ENCODE measurements at regions not wholly inside any gene's neighbourhood (a gene's known extent, or its start where the extent isn't known, plus 50 kb on each side); places are given as distances from the start of the nearest gene placed in this dataset.
A peak's percentile ranks its signal among the peaks of the same experiment; 100 is the strongest.
"Not testable (repeated sequence)": the region's sequence is repeated elsewhere in the genome, so short reads cannot be mapped to it uniquely, and the experiment has no call there.

DNA sequence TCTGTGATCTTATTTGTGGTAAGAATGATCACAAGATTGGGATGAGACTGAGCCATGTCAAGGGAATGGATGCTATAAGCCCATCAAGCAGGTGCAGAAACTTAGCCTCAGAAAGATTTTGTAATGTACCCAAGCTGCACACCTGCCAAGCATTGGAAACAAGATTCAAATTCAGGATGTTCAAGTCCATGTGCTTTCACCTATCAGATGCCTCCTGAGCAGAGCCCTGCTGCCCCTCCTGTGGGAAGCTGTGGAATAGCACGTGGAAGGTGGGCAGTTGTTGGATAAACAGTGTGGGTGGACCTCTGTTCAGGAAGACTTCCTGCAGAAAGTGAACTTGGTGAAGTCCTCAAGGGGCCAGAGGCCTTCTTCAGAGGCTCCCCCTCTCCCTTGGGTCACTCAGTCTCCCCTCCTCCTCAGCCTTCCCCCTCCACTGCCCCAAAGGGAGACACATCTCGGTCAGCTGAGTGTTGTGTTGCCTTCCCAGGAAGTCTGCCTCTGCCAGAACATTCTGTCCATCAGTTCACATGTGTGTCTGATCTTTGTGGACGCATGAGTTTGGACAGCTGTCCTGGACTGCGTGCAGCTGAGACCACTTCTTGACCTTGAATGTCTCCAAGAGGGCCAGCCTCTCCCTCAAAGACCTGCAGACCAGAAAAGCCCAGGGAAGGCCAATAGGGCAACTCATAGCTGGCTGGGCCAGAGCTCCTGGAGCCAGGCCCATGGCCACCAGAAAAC, 186.1 kb downstream of the INHBB start:
- no peak for DNase-seq (ENCODE audit: low spot score)

DNA sequence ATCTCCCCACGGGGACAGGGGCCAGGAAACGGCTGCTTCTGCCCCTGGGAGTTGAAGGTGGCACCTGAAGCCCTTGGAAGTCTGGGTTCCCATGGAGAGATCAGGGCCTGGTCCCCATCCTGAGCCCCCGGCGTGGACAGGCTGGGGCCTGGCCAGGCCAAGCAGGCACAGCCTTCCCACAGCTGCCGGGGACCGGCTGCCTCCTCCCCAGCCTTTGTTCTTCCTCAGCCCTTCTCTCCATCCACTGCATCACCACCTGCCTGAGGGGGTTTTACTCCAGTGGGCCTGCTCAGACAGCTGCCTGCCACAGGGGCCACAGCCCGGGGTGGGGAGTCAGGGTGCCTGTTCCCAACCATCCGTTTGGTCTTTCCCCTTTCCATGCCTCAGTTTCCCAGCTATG, 187.7 kb downstream of the INHBB start:
- no peak for DNase-seq (ENCODE audit: low spot score)

DNA sequence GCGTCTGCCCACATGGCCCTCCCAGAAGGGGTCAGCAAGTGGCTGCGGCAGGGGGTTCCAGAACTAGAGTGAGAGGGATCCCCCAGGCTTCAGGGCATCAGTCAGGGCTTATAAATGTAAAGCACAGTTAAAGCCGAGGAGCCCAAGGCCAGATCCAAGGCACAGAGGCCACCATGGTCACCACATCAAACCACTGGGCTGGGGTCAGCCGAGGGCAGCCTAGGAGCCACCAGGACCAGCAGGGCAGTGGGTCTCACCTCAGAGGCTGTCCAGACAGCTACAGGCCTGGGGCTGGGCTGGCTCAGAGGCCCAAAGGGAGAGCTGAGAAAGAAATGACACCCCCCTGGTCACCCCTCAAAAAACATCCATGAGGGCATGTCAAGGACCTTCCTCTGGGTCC, 188.5 kb downstream of the INHBB start:
- DNase-seq (ENCODE audit: low spot score) = no peak

DNA sequence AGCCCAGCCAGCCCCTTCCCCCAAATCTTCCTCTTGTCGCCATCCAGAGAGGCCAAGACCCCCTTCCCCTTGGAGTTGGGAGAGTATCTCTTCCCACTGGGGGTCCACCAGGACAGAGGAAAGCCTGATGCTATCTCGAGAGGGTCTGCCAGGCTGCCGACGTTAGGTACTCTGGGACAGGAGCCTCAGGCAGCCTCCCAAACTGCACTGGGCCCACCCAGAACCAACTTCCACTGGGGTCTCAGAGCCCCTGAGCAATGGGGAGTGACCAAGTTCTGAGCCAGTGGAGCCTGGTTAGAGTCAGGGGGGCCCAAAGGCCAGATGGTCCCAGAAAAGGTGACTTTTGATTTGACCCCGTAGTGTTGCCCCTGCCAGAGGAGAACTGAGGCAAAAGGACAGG, 189.1 kb downstream of the INHBB start:
- no peak for DNase-seq (ENCODE audit: low spot score)

DNA sequence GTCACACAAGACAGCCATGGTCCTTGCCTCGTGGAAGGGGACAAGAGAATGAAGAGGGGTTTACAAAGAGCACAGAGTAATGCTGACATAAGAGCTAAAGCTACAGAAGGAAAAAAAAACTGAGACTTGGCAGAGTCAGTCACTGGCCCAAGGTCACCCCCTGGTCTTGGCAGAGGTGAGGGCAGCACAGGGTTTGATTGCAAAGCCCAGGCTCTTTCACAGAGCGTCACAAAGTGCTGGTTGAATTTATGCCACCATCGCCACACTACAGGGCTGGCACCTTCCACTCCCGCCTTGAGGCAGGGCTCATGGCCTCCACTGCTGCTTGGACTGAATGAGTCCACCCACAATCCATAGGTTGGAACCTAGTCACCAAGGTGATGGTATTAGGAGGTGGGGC, 190.2 kb downstream of the INHBB start:
- DNase-seq (ENCODE audit: low spot score) = no peak

DNA sequence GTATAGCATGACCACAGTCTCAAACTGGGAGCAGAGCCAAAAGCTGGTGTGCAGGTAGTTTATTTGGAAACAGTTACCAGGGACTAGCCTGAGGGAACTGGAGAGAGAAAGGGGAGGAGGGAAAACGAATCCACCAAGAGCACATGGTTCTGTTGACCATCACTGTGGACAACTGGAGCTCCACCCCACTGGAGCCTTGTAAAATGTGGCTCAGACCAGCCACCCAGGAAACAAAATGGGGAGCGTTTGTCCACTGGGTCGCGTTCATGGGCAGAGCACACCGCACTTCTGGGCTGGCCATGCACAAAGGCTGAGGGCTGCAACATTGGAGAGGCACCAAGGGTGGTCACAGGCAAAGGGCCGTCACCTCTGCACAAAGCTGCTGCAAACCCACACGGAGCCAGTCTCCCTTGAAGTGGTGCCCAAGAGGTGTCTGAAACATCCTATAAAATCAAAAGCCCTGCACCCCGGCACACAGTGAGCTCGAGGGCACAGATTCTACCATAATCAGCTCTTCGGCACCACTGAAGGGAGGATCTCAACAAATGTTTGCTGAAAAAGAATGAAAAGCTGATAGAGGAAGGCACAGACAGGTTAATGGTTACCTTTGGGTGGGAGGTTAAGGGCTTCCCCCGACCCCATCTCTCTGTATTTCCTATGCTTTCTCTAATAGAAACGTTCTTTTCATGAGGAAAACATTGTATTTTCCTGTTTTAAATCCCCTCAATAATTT, 192.9 kb downstream of the INHBB start:
- no peak for DNase-seq (ENCODE audit: low spot score)

DNA sequence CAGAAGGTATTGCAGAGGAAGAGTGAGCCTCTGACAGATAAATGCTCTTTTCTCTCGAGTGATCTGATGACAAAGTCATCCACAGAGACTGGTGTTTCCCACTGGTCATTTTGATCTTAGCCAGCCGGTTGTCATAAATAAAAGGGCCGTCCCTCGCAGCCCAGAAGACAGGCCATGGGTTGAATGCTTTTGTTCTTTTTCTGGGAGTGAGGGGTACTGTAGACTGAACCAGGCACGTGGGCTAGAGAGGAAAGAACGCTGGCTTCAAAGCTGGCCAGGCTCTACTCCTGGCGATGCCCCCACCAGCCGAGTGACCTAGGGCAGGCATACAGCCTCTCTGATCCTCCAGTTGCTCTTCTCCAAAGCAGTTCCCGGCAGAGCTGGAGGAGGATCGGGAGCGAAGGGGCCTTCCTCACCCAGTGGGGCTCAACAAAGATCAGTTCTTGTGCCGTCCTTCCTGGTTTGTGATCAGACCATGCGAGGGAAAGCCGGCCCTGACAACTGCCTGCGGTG, 193.5 kb downstream of the INHBB start:
- DNase-seq (ENCODE audit: low spot score) = no peak

DNA sequence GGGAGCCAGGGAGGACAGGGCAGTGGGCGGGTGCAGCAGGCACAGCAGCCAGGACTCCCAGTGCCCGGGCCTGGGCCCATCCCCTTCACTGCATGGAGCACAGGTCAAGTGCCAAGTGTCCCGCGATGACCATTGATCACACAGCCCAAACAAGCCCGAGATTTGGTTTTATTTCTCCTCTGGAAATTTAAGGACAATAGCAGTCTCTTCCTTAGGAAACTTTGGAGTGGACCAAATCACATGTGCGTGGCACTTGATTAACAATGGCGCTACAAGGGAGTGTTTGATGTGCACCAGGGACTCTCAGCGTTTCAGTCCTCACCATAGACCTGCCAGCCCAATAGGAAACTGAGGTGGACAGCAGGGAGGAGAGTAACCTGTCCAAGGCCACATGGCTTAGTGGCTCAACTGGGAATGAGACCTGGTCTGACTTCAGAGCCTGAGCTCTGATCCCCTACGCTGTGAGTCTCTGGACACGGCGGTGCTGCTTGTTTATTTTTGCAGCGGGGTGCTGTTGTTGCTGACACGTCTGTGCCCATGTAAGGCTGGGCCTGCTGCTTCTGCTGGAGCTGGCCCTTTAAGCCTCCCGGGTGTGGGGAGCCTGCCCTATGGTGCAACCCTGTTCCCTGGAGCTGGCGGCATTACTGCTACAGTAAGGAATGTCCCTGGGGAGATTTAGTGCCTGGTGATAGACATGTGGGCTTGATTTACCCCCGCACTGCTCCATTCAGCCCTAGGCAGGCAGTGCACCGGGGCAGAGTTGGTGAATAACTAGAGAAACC, 194.2 kb downstream of the INHBB start:
- peak; percentile 96 for DNase-seq (ENCODE audit: low spot score)

DNA sequence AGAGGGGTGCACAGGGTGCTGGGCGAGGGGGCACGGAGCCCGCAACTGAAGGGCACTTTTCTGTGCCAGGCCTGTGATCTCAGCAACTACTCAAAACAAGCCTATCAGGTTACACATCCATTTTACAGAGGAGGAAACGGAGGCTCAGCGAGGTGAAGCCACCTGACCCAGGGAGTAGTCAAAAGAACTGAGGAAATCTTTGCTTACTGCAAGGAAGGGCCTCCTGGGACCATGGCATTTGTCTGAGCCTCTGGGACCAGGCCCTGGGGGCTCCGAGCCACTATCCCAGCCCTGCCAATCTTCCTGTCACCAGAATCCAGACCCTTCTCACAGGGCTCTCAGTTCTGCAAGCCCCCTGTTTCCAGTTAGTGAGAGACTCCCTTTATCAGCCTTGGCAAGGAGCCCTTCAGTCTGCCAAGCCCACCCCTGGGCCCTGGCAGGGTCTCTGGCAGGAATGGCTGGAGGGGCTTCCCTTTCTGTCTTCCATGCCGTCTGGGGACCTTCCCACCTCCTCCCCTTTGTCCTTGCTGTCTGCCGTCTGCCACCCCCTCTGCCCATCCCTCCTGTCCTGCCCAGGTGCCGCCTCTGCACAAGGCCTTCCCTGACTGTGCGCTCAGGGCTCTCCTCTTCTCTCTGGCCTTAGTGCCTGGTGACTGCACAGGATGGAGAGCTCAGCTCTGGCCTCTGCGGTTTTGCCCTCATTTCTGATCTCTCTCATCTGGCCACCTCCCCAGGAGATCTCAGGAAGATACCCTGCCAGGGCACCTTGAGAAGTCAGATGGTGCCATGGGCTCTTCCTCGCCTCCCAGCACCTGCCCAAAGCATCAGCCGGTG, 194.7 kb upstream of the GLI2 start:
- no peak for DNase-seq (ENCODE audit: low spot score)

DNA sequence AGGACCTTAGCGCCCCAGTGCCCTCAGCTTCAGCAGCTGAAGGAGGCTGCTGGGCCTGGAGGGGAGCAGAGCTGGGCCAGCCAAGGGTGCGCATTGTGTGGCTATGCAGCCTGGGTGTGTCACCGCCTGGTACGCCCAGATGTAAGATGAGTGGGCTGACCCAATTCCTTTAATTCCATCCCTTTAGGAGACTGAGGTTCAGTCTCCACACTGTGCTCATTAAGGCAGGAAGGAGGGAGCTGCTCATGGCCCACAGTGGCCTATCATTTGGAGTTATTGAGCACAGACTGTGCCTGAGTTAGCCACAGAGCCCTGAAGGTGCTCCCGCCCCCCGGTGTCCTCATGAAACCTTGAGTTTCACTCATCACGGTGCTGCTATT, 194.1 kb upstream of the GLI2 start:
- peak; percentile 53 for DNase-seq (ENCODE audit: low spot score)

DNA sequence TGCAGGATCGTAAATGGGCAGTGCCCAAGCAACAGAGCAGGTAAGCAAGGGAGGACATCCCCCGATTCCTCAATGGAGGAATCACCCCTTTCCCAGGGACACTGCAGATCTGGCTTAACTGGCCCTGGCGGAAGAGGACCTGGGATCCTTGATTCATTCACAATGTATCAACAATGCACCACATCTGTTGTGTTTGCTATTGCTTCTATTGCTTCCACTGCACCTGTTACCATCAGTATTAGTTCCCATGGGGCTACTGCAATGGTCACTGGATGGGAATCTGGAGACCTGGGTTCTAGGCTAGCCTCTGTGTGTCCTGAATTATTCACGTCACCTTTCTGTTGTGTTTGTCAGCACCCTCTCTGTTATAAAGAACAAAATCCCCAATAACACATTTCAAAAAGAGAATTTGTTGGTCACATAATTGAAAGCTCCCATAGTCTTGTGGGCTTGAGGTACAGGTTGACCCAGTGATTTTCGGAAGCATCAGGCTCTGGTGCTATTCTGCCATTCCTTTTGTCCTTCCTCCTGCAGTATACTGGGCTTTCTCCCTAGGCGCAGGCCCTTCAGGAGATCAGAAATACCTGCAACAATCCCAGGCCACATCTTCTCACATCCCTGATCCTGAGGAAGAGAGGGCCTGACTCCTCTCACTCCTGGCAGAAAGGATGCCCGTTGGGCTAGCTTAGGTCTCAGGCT, 193.5 kb upstream of the GLI2 start:
- DNase-seq (ENCODE audit: low spot score) = no peak

DNA sequence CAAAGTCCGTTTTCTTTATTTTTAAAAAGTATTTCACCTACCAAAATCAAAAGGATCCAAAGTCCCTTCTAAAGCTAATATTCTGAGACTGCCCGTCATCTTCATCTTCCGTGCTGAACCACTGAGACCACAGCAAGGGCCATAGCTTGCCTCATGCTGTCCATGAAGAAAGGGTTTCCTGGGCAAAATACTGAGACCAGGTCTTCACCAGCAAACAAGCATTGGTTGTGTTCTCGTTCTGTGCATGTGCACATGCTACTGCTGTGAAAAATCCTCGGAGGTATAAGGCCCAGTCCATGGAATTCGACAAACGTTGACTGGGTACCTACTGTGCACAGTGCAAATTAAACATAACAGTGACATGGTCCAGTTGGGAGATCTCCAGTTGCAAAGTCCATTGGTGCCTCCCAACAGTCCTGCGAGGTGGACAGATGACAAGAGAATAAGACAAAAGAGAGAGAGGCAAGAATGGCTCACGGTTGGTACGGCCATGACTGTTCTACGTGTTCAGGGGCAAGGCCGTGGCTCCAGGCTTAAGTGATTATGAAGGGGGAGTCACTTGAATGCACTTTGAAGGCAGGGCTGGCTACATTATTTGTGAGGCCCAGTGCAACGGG, 192.6 kb upstream of the GLI2 start:
- DNase-seq (ENCODE audit: low spot score) = no peak

DNA sequence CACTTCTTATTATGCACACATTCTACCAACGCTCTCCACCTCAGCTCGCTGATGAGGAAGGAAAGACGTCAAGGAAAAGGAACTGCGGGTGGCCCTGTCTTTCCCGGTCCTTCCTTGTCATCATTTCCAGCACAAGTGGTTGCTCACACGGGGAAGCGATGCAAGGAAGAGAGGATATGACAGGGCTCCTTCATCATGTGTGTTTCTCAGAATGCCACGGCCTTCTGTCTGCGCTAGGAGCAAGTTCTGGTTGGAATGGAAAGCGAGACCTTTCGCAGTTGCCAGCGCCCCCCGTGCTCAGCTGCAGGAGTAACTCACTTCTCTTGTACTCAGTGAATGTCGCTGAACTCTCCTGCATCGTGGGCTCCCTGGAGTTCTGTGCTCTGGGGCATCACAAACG, 191.8 kb upstream of the GLI2 start:
- DNase-seq (ENCODE audit: low spot score) = no peak

DNA sequence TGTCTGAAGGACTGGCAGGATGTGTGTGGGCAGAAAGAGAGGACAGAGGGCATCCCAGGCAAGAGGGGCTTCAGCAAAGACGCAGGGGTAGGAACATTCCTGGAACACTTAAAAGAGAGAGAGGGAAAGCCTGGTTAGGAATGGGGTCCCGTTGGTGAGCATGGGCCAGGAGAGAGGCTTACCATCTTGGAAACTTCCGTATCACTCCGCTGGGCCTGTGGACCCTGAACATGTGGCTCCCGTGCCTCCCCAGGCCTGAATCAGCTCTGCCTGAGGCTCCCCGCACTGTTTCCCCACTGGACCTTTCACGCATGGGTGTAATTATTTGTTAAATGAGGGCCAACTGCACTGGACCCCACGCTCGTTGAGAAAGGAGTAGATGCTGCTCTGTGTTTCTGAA, 191.1 kb upstream of the GLI2 start:
- DNase-seq (ENCODE audit: low spot score) = no peak

DNA sequence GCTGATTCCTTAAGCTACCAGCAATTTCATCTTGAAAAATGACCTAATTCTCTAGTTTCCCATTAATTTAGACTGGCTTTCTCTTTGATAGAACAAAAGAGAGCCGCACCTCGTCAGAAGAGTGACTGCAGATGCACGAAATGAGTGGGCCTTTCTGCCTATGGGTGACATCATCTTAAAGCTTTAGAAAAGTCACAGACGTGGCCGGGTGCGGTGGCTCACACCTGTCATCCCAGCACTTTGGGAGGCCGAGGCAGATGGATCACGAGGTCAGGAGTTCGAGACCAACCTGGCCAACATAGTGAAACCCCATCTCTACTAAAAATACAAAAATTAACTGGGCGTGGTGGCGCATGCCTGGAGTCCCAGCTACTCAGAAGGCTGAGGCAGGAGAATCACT, 190.7 kb upstream of the GLI2 start:
- DNase-seq (ENCODE audit: low spot score) = not testable (repeated sequence)

DNA sequence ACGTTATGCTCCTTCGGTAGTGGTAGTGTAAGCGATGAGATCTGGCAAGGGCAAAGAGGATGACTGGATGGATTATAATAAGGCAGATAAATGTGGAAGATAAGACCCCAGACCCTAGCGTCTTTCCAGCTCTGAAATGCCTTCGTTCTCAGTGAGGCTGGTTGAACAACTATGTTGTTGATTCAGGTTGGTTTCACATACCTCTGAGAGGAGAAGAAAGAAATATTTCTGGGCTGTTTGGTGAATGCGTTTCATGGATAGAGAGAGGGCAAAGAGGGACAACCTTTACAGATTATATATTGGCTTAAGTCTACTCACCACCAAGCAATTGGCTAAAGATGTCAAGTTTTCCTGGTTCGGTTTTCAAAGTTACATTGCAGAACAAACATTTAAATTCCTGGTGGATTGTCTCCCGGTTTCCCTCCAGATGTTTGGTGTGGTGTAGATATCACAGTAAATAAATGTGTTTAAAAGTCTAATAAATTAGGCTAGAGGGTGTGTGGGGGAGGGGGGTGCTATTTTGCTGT, 190.1 kb upstream of the GLI2 start:
- no peak for DNase-seq (ENCODE audit: low spot score)

DNA sequence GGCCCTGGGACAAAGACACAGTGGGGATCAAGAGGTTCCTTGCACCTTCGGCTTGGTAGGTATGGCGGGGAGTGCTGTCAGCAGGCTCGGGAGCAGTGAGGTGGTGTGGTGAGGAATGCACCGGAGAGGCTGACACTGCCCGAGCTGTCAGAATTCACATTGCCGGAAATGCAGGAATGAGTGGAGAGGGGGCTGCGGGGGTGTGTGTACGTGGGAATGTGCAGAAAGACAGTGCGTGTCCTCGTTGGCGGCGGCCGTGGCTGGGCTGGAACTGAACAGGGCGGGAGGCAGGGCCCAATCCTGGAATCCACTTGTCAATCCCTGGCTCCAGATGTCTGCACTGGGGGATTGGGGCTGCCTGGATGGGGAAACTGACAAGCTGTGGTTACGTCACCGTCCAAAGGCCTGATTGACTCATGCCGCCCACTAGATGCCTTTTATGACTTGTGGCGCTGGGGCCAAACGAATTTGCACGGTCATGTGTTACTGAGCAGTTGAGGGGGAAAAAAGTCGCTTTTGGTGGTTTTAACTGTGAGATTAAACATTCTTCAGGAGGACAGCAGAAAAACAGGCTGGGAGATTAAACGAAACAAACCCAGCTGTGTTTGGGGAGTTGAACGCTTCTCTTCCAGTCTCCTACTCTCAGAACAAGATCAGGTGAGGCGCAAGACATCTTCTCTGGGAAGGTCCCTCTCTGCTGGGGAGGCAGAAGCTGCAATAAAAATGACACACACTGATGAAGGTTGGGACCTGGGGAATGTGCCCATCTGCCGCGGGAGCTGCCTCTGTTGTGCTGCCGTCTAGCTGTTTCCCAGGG, 189.4 kb upstream of the GLI2 start:
- peak; percentile 88 for DNase-seq (ENCODE audit: low spot score)

DNA sequence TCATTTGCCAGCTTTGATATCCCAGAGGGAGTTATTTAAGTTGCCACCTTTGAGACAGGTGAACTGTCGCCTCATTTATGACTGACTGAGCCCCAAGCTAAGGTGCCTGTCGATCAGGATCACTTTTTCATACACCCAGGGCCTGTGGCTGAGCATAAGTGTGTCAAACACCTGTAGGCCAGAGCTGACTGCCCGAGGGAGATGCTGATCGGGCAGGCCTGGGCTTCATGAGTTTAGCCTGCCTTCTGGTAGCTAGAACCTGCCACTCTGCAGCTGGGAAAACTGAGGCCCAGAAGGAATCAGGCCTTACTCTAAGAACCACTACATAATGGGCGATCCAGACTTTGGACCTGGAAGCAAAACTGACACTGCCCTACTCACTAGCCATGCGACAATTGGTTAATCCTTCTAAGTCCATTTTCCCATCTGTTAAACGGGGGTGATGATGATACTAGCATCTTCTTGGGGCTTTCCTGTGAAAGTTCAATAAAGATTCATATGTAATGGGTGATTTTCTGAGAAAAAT, 188.7 kb upstream of the GLI2 start:
- no peak for DNase-seq (ENCODE audit: low spot score)

DNA sequence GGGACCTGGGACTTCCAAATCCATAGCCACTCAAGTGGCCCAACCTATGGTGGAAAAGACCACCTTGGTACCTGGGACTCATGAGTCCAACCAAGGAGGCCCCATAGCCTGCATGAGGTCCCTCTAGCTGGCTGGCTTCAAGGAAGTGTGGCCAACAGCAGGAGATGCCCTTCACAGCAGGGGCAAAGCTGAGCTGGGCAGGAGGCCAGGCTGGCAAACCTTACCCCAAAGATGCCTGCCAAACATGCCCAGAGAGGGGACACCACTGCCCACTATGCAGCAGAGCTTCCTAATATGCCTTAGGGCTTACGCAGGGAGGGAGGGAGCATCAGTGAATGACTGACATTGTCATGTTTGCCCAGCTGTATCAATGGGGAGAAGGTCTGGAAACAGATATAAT, 188.0 kb upstream of the GLI2 start:
- DNase-seq (ENCODE audit: low spot score) = no peak
